ENCODE measurements at regions not wholly inside any gene's neighbourhood (a gene's known extent, or its start where the extent isn't known, plus 50 kb on each side); places are given as distances from the start of the nearest gene placed in this dataset.
"Not testable (repeated sequence)": the region's sequence is repeated elsewhere in the genome, so short reads cannot be mapped to it uniquely, and the experiment has no call there.

- no peak for DNase-seq (ENCODE audit: low read depth)
These were observed 1033.6 kb downstream of the CDH8 start for GRCh38 chr16:61002479-61003204.

GRCh38 chr16:60991886-60992285 lies 1044.4 kb downstream of the CDH8 start:
- no peak for DNase-seq (ENCODE audit: low read depth)

- DNase-seq (ENCODE audit: low read depth), result no peak
These were observed 1046.6 kb downstream of the CDH8 start for GRCh38 chr16:60989592-60989991.

GRCh38 chr16:60979119-60979518 lies 1057.1 kb downstream of the CDH8 start:
- no peak for DNase-seq (ENCODE audit: low read depth)

- no peak for DNase-seq (ENCODE audit: low read depth)
These were observed 1086.4 kb downstream of the CDH8 start for GRCh38 chr16:60949800-60950199.

GRCh38 chr16:60945225-60945624 lies 1091.0 kb downstream of the CDH8 start:
- no peak for DNase-seq (ENCODE audit: low read depth)

- DNase-seq (ENCODE audit: low read depth), result not testable (repeated sequence)
These were observed 1100.0 kb downstream of the CDH8 start for GRCh38 chr16:60936189-60936588.

- DNase-seq (ENCODE audit: low read depth), result no peak
These were observed 1103.6 kb downstream of the CDH8 start for GRCh38 chr16:60932600-60932999.

- DNase-seq (ENCODE audit: low read depth), result no peak
These were observed 1105.9 kb downstream of the CDH8 start for GRCh38 chr16:60930291-60930690.

- no peak for DNase-seq (ENCODE audit: low read depth)
These were observed 1113.3 kb downstream of the CDH8 start for GRCh38 chr16:60922920-60923319.

- no peak for DNase-seq (ENCODE audit: low read depth)
These were observed 1121.9 kb downstream of the CDH8 start for GRCh38 chr16:60914334-60914733.

GRCh38 chr16:60907645-60908044 lies 1128.6 kb downstream of the CDH8 start:
- no peak for DNase-seq (ENCODE audit: low read depth)

GRCh38 chr16:60905811-60906210 lies 1130.4 kb downstream of the CDH8 start:
- no peak for DNase-seq (ENCODE audit: low read depth)

GRCh38 chr16:60902114-60902513 lies 1134.1 kb downstream of the CDH8 start:
- no peak for DNase-seq (ENCODE audit: low read depth)

GRCh38 chr16:60882816-60883215 lies 1153.4 kb downstream of the CDH8 start:
- no peak for DNase-seq (ENCODE audit: low read depth)

GRCh38 chr16:60852635-60853034 lies 1183.6 kb downstream of the CDH8 start:
- no peak for DNase-seq (ENCODE audit: low read depth)

GRCh38 chr16:60821661-60822060 lies 1214.6 kb downstream of the CDH8 start:
- DNase-seq (ENCODE audit: low read depth), result no peak

- DNase-seq (ENCODE audit: low read depth), result no peak
These were observed 1215.9 kb downstream of the CDH8 start for GRCh38 chr16:60820361-60820760.

GRCh38 chr16:60818465-60818864 lies 1217.8 kb downstream of the CDH8 start:
- no peak for DNase-seq (ENCODE audit: low read depth)

GRCh38 chr16:60816461-60816860 lies 1219.8 kb downstream of the CDH8 start:
- DNase-seq (ENCODE audit: low read depth), result no peak

GRCh38 chr16:60815865-60816264 lies 1220.4 kb downstream of the CDH8 start:
- no peak for DNase-seq (ENCODE audit: low read depth)

- DNase-seq (ENCODE audit: low read depth), result no peak
These were observed 1221.2 kb downstream of the CDH8 start for GRCh38 chr16:60815033-60815432.

GRCh38 chr16:60811657-60812056 lies 1224.6 kb downstream of the CDH8 start:
- DNase-seq (ENCODE audit: low read depth), result no peak

GRCh38 chr16:60811051-60811608 lies 1225.1 kb downstream of the CDH8 start:
- DNase-seq (ENCODE audit: low read depth), result no peak

All from Daoy (cell line).